ENCODE measurements at regions not wholly inside any gene's neighbourhood (a gene's known extent, or its start where the extent isn't known, plus 50 kb on each side); places are given as distances from the start of the nearest gene placed in this dataset.

DNA sequence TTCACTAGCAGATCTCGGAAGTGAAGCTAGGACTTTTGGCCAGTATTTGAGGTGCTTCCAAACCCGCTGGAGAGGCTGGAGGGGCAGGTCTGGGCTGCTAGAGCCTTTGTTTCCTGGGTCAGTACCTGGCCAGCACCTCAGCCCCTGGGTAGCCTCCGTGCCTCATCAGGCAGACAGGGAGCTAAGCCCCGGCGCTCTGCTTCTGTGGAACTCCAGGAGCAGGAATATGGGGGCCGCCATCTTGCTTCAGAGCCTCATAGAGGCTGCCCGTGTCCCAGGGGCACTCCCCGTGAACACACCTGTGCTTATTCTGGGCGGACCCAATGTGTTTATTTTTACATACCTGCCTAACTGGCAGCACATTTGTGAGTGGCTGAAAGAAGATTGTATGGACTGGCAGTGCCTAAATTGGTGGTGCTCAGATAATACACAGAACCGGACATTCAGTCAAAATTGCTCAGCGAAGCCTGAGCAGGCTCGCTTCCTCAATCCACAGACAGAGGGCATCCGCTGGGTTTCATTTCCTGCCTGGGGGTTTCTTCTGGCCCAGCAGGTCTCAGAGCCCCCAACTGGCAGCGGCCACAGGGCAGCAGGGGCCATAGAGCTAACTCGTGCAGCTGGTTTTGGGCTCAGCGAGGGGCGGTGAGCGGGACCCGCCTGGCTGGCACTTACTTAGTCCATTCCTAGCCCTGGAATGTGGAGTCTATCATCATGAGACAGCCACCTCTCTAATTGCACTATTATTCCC is 176.8 kb upstream of the ALKAL2 start:
- no peak for DNase-seq (ENCODE audit: low read depth)
- H3K4me3 ChIP-seq (replicated peaks; ENCODE audit: low read depth, low read length): no peak overlapping the region
- TF ChIP-seq, protein P1, sequence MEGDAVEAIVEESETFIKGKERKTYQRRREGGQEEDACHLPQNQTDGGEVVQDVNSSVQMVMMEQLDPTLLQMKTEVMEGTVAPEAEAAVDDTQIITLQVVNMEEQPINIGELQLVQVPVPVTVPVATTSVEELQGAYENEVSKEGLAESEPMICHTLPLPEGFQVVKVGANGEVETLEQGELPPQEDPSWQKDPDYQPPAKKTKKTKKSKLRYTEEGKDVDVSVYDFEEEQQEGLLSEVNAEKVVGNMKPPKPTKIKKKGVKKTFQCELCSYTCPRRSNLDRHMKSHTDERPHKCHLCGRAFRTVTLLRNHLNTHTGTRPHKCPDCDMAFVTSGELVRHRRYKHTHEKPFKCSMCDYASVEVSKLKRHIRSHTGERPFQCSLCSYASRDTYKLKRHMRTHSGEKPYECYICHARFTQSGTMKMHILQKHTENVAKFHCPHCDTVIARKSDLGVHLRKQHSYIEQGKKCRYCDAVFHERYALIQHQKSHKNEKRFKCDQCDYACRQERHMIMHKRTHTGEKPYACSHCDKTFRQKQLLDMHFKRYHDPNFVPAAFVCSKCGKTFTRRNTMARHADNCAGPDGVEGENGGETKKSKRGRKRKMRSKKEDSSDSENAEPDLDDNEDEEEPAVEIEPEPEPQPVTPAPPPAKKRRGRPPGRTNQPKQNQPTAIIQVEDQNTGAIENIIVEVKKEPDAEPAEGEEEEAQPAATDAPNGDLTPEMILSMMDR (IDR thresholded peaks at IDR 0.05; ENCODE audit: low read length, missing control alignments): no peak

DNA sequence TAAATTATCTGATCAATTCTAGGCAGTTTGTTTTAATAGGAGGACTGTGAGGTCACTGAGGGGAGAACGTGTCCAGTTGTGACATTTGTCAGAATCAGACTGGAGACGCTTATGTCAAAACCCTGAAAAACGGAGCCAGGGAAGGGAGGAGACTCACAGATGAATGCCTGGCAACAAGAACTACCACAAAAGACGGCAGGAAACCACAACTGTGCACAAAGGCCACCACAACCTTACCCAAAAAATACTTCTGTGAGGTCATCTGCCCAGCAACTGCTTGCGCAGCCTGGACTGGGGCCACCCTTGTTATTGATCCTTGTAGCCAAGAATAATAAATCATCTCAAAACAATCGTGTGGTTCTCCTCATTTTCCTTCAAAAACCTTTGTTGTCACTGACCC is 173.0 kb upstream of the ALKAL2 start:
- no peak overlapping the region for H3K4me3 ChIP-seq (replicated peaks; ENCODE audit: low read depth, low read length)
- no peak for DNase-seq (ENCODE audit: low read depth)
- TF ChIP-seq, protein P1 (IDR thresholded peaks at IDR 0.05; ENCODE audit: low read length, missing control alignments): no peak

DNA sequence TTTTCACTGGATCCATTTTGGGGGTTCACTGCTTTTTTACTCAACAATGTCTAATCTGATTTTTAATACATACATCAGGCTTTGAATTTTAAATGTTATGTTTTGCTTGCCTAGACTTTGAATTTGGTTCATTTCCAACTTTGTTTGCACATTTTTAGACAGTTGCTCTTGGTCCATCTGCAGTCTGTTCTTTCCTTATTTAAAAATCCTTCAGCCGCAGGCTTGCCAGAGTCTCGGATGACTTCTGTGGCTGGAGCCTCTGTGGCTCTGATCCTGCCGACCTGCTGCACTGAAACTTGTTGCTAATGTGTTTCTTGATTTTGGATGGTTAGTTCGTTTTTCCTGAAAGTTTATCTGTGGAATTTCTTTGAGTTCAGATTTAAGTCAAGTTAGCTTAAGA is 172.0 kb upstream of the ALKAL2 start:
- DNase-seq (ENCODE audit: low read depth): no peak
- H3K4me3 ChIP-seq (replicated peaks; ENCODE audit: low read depth, low read length): no peak overlapping the region
- TF ChIP-seq, protein P1 (IDR thresholded peaks at IDR 0.05; ENCODE audit: low read length, missing control alignments): no peak

DNA sequence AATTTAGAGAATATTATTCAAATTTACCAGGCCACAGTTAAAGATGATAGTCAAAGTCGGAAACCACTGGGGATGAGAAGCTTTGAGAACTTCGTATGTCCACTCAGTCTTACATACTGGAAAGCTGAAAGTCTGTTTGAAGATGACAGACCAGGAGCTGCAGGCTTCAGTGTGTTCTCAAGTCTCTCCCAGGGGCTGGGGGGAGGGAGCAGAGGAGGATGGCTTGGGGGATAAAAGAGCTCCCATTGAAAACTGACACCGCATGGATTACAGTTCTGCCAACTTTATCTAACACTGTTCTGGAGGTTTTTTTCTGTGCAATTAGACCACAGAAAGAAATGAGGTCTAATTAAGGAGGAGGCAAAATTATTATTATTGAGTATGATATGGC is 170.5 kb upstream of the ALKAL2 start:
- TF ChIP-seq, protein P1 (IDR thresholded peaks at IDR 0.05; ENCODE audit: low read length, missing control alignments): no peak
- H3K4me3 ChIP-seq (replicated peaks; ENCODE audit: low read depth, low read length): no peak overlapping the region
- no peak for DNase-seq (ENCODE audit: low read depth)

DNA sequence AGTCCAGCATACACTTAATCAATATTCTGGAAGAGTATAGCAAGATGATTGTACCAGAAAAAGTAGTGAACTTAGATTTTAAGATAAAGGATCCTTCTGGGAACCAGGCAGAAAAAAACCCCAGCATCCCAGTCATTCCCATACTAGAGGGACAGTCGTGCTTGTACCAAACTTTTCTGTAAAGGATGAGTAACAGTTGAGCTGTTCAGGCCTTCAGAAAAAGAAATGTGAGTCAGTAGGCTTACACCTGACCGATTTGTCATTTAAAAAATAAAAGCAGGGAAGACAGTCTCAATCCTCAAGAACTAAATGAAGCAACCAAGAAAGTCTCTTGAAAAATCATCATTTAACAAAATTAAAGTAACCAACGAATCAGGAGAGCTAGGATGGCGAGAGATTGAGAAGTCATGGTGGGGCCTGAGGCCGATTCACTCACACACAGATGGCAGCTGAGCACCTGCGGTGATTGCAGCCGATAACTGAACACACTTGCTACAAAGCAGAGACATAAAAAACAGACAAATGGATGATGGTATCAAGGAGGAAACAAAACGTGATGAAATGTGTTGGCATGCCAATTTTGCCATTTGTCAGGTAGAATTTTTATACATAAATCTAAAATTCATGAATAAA is 170.0 kb upstream of the ALKAL2 start:
- no peak for DNase-seq (ENCODE audit: low read depth)
- H3K4me3 ChIP-seq (replicated peaks; ENCODE audit: low read depth, low read length): no peak overlapping the region
- TF ChIP-seq, protein P1 (IDR thresholded peaks at IDR 0.05; ENCODE audit: low read length, missing control alignments): no peak

DNA sequence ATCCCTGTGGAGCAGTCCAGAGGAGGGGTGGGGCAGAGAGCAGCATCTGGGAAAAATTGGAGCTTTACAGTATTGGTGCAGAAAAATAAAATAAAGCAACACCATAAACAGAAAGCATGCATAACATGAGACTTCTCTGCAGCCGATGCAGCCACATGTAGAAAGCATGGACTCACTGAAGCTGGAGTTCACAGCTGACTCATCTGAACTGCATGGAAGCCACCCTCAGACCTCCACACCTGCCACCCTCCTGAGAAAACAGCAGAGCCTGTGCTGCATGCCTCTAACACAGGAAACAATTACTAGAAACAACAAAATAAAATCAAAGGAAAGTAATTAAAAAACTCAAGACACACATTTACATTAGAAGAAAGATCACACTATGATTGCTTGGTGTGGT is 169.4 kb upstream of the ALKAL2 start:
- no peak for DNase-seq (ENCODE audit: low read depth)
- TF ChIP-seq, protein P1 (IDR thresholded peaks at IDR 0.05; ENCODE audit: low read length, missing control alignments): no peak
- H3K4me3 ChIP-seq (replicated peaks; ENCODE audit: low read depth, low read length): no peak overlapping the region

DNA sequence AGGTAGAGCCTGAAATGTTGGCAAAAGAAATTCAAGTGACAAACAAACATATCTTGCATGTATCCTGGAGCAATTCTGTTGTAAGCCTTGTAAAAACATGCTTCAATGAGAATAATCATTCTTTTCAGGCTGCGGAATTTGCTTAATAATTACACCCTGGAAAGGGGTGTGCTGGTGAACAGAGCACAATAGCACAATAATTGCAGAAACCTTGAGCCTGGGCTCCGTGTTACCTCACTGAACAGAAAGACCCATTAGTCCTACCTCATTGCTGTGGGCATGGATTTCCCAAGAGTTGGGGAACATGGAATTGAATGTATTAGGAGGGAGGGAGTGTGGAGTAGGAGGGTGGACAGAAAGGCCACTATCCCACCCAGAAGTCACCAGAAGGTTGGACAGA is 168.0 kb upstream of the ALKAL2 start:
- no peak for DNase-seq (ENCODE audit: low read depth)
- TF ChIP-seq, protein P1 (IDR thresholded peaks at IDR 0.05; ENCODE audit: low read length, missing control alignments): no peak
- H3K4me3 ChIP-seq (replicated peaks; ENCODE audit: low read depth, low read length): no peak overlapping the region

Measured in fibroblast of pulmonary artery (primary cell).